Superior temporal gyrus (tissue), 1 donor: ENCODE measurements at regions not wholly inside any gene's neighbourhood (a gene's known extent, or its start where the extent isn't known, plus 50 kb on each side); places are given as distances from the start of the nearest gene placed in this dataset.

Experiments used
- DNase-seq: peaks from one replicate; pipeline ENCODE4 v3.0.0-alpha.2; 2016; ENCODE audit errors: extremely low spot score

DNA sequence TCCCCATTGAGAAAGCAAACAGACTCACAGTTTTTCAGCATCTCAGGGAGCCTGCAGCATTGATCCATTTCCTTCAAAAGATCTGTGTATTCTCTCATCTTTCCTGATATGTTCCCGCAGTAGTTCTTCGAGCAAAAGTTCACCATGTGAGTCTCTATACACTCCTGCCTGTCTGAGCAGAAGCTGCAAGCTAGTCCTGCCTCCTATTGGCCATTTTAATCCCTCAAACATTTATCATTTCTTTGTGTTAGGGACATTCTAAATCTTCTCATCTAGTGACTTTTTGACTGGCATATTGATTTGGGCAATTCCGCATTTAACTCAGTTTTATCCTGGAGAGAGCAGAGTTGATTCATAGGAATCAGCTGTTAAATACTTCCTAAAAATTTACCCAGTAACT, 660.4 kb upstream of the KLF12 start:
- no peak for DNase-seq

DNA sequence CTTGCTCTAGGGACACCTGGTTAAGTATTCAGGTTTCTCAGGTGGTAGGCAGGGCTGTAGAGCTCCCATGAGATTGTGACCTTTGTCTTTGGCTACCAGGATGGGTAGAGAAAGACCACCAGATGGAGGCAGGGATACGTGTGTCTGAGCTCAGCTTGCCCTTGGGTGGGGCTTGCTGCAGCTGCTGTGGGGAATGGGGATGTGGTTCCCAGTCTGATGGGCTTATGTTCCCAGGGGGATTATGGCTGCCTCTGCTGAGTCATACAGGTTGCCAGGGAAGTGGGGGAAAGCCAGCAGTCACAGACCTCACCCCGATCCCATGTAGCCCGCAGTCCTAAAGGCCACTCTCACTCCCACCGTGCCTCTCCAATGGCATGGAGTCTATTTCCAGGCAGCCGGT, 659.9 kb upstream of the KLF12 start:
- no peak for DNase-seq

DNA sequence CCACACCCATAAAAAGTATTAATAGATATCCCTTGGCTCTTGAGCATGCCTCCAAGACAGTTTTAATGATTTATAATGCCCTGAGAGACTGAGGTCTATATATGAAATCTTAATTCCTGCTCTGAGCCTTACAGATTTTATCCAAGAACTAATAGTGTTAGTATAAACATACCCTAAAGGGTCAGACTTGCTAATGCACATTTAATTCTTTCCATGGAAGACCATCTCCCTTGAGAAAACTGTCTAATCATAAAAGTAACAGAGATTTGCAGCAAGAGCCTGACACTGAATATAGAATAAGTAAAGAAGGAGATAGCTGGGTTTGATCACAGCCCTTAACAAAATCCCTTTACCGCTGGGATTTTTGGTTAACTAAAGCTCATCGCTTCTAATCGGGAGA, 650.8 kb upstream of the KLF12 start:
- DNase-seq = no peak

DNA sequence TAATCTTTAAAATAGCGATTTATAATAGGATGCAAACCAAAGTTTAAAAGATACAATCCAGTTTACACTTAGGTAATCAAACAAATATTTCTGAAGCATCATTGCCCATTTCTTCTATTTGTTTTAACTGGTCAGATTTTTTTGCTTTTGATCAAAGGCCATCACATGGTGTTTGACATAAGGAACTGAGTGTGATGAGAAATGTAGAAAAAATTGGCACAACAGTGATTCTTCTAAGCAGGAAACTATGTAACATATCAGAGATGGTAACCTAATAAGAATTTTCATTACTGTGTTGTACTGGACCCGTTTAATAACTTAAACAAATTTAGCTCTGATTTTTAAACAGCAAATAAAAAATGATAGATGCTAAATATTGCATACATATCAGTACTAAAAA, 644.7 kb upstream of the KLF12 start:
- no peak for DNase-seq

DNA sequence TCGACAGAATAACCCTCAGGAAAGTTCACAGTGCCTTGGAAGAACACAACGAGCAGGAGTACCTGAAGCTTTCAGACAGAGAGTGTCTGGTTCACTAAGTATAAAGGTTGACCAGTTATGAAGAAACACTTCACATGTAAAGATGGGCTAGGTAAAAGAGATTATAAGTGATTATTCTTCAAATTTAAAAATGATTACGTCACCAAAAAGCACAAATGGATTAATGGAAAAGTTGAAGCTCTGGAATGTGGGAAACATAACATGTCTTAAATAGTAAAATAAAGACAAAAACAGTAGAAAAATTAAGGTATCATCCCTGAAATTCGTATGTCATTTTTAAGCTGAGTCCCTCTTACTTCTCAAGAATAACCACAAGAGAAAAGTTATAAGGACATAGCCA, 643.9 kb upstream of the KLF12 start:
- DNase-seq = no peak

DNA sequence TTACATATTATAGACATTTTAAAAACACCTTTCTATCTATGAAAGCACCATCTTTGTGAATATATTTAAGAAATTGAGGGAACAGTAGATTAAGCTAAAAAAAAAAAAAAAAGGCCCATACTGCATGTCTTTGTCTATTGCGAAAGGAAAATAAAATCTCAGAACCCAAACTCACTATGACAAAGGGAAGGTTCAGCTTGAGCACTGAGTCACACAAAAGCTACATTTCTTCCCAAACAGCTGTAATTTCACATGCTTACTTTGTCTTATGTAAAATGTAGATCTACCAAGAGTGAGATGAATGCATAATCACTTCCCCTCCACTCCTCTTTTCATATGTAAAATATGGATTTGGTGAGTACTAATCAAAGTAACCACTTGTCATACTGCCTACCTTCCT, 640.1 kb upstream of the KLF12 start:
- no peak for DNase-seq

DNA sequence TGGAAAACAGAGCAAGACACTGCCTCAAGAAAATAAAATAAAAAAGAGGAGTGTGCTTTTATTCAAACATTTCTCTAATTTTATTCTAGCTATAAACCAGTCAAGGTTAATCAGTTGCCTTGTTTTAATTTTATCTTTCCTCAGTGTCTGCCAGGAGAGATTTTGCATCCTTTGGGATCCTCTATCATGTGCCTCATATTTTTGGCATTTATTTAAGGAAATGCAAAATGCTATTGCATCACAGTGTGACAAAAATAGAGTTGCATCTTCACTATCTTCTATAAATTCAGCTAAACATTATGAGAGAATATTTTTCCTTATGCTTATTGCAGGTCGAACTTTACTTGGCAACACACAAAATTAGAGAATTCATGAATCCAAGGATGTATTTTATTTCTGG, 639.0 kb upstream of the KLF12 start:
- no peak for DNase-seq

DNA sequence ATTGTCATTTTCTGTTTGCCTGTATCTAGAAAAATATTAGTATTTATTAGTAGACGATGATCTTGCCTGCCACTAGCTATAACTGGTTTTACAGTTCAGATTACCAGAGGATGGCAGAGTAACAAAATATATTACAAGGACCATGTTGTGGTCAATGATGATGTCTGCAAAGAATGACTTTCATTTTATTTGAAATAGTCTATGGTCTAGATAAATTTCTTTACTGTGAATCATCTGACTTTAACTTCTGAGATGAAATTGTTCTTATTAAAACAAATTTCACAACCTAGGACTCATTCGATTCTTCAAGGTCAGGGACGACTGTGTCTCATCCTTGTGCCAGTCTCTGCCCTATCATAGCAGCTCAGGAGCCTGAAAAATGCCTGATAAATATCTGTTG, 637.8 kb upstream of the KLF12 start:
- DNase-seq = no peak

DNA sequence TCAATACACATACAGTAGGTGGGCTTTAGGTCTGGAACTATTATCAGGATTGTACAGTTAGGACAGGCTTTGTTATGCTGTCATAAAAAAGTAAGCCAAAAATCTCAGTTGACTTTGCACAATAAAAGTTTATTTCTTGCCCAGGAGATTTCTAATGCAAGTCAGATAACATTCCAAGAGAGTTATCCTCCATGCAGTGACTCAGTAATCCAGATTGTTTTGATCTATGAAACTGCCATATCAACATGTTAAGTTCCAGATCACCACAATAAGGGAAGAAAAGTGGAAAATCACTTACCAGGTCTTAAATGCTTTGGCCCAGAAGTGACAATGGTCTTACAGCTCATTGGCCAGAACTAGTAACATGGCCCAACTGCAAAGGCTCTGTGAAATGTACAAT, 636.2 kb upstream of the KLF12 start:
- no peak for DNase-seq

DNA sequence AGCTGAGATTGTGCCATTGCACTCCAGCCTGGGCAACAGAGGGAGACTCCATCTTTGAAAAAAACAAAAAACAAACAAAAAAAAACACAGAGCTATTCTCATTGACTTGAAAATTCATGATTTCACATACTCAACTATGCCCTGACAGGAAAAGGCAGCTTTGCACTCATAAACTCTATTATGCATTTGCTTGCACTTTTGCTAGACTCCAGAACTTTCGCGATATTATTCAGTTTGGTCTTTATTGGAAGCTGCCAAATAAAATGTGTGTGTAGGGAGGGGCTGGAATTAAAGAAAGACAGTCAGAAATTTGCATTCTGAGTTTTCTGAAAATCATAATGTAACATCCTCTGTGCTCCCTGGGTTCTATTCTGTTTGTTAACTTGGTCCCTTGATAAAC, 635.1 kb upstream of the KLF12 start:
- no peak for DNase-seq

DNA sequence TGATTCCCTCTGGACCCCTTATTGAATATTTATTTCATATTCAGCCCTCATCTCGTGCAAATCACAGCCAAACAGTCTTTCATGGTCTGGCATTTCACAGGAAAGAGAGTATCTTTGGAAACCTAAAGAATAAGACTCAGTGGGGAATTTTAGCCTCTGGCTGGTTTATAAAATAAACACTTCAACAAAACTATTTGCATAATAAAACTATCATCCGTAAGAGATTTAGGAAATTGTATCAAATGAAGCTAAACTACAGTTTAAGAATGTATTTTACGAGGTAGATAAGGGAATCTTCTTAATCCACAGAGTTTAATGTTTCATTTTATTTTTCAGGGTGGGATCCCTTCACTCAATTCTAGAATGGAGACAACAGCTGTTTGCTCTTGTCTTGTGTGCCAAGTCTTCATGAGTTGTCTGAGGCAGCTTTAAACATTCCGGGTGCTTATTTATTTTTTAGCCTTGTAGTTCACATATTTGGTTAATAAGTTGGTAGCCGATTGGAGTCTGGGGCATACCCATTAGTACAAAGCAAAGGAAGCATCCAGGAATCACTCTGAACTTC, 634.4 kb upstream of the KLF12 start:
- DNase-seq = no peak

DNA sequence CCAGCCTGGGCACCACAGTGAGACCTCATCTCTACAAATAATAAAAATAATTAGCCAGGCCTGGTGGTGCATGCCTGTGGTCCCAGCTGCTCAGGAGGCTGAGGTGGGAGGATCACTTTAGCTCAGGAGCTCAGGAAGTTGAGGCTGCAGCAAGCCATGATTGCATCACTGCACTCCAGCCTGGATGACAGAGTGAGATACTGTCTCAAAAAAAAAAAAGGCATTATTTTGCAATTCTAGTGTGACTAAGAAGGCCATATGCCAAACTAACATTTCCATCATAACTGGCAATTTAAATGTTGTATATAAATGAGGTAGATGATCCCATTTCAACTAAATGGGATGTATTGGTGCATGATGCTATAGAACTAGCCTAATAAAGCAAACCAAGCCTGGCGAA, 632.8 kb upstream of the KLF12 start:
- DNase-seq = no peak

DNA sequence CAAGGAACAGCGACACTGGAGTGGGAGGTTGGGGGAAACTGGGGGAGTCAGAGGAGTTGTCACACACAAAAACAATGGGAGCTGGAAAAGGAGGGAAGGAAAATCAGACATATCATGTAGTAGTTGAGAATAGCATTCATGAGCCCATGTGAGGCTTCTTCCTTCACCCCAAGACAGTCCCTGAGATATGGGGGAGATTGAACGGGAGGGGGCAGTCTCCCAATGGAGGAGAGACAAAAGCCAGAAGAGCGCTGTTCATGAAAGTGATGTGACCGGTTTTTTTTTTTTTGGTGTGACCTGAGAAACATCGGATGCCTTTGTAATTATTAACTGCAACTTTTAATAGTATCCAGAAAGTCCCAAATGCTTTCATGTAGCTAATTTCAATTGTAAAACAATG, 631.8 kb upstream of the KLF12 start:
- no peak for DNase-seq

DNA sequence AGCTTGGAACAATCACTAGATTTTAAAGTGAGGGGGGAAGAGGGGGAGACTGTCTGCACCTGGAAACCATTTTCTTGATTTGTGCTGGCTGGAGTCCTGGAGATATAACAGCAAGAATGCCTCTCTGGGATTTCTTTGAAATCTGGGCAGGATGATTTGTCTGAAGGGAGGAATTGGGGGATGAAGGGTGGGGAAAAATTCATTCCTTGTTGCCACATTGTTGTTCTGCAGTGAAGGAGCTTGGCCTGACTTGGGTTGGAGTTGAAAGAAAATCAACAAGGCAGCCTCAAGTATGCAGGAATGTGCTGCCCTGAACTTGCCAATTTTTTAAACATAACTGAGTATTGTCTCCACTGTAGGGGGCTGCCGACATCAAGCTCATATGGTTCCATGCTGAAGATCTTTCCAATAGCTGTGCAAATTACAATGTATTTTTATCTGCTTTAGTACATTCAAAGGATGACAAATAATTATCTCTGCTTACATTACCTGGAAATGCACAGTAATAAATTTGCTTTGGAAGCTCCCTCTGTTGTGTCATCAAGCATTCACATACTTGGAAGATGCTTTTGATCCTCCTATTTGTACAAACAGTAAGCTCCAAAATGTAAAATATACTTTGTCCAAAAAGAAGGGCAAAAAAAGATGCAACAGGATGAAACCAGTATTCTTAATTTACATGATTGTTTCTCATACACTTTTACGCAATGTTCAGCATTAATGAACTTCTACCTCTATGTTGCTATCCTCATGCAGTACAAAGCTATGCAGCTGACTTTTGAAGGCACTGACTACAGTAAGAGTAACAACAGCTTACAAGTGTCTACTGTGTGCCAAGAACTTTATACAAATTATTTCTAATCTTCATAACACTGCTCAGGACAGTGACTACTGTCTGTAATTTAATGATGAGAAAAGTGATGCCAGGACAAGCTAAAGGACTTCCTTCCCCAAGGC, 627.9 kb upstream of the KLF12 start:
- no peak for DNase-seq

DNA sequence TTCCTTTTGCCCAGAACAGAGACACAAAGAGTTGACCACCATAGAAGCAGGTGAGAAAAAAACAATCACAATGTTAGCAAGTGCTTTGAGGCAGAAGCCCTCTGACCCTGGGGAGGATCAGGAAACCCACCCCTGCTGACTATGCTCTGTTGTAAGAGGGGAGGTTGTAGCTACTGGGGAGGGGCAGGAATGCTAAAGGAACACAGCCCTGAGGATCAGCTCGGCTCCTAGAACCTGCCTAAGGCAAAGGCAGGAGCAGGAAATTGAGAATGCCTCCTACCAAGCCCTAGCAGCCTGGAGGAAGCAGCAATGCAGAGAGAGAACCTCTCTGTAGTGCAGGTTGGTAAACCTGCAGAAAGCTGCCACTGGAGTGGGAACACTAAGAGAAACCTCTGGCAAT, 624.0 kb upstream of the KLF12 start:
- DNase-seq = no peak

DNA sequence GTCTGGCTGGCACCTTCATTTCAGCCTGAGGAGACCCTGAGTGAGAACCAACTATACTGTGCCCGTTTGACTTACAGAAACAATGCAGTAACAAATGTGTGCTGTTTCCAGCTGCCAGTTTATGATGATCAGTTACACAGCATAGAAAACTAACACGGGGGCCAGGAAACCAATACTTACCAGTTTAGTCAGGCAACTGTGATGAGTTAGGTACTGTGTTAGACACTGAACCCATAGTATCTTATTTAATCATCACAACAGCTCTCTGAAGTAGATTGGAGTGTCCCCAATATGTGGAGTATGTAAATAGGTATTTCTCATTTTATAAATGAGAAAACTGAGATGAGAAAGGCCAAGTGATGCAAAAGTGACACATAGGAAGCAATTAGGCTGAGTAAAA, 620.9 kb upstream of the KLF12 start:
- no peak for DNase-seq

DNA sequence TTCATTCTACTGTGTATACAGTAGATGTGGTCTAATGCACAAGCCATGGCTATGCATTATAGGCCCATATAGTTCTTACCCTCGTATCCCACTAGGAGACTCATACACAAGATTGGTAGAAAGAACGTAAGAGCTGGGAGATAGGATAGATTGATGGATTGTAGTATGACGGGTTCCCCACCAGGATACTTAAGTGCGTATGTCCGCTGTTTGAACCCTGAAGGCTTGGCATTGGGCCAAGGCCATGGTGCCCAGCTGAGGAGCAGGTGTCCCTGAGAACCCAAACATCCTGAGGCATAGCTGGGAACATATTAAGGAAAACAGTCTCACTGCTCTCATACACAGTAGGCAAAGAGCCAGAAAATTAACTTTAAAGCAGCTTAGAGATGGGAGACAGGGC, 617.5 kb upstream of the KLF12 start:
- no peak for DNase-seq

DNA sequence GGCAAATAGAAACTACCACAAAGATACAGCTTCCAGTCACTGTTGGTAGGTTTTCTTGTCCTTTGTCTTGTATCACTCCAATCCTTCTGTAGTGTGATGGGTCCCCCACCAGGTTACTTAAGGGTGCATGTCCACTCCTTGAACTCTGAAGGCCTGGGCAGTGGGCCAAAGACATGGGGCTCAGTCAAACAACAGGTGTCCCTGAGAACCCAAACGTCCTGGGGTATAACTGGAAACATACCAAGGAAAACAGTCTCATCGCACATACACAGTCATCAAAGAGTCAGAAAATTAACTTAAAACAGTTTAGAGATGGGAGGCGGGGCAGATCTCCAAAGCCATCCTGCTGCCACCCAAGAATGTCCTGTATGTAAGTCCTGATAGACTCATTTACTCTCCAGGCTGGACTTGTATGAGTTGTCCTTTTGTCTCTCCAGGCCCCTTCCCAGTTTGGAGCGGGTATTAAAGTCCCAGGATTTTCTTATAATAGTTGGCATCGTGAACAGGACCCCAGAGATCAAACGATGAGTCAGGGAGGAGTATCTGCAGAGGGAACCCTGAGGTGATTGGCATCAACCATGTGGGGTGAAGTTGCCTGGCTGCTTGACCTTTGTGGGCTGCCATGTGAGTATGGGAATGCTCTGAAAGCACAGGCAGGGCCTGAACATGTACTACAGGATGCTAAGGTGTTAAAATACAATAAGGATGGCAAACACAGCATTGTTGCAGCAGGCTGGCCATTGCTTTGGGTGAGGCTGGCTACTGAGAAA, 613.2 kb upstream of the KLF12 start:
- DNase-seq = no peak

DNA sequence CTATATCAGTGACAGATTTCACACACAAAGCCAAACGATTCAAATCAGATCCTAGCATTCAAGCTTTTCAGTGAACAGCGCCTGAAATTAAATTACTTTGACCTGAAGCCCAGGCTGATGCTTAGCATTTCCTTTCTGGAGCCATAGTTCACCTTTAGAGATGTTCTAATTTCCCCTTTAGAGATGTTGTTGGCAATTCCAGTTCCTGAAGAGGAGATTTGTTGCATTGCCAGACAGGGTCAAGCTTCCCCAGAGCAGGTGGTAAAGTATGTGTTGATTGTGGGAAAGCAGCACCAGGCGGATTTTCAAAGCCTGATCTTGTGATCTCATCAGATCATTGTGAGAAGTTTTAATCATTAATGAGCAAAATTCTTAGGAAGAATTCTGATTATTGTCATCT, 609.8 kb upstream of the KLF12 start:
- DNase-seq = no peak

DNA sequence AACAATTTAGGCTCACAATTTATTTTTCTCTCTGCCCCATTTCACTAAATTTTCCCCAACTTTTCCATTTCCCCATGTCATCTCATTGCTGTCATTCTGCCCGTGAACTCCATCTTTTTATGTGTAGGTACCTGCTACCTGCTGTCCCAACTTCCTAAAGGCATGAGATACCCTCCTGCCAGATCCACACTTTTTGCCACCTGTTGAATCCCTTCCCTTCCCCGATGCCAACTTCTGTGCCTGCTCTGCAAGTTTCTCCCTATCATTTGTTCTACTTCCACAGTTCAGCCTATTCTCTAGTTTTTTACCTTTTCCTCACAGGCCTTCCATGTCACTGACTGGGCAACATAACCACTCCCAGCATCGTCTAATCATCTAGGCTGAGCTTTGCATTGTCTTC, 607.5 kb upstream of the KLF12 start:
- DNase-seq = no peak

DNA sequence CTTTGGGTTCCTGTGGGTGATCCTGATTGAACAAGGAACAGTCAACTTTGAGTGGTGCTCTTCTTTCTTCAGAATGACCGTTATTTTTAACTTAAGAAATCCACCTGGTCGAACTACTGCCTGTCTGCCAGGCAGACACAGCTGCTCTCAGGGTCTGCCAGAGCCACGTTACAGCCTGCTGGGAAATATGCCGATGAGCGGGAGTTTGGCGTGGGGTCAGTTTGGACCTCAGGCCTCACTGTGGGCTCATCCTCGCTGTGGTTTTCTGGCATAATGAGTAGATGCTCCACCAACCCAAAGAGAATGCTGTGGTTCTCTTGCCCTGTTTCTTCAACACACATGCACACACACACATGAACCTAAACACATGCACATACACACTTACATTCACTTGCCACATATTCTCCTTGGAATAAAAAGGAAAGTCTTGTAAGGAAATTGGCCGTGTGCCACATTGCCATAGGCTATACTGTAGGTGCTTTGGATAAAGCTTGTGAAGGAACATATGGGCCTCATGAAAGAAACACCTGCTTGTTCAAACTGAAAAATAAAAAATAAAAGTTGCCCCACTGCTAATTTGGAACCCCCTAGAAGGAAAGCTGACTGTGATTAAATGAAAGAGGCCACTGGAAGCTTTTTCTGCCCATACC, 598.7 kb upstream of the KLF12 start:
- DNase-seq = no peak

DNA sequence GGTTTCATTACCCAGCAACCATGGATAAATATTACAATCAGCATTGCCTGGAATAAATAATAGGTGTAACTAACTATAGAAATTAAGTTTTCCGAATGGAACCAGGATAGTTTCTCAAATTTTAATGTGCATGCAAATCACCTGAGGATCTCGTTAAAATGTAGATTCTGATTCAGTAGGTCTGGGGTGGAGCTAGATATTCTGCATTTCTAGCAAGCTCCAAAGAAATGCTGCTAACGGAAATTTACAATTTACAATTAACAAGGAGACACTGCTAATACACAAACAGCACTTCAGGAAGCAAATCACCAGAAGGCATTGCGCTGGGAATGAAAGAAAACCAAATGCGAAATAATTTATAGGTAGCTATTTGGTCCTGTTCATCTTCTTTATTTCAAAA, 597.5 kb upstream of the KLF12 start:
- DNase-seq = no peak
